ENCODE measurements at regions not wholly inside any gene's neighbourhood (a gene's known extent, or its start where the extent isn't known, plus 50 kb on each side); places are given as distances from the start of the nearest gene placed in this dataset.

DNA sequence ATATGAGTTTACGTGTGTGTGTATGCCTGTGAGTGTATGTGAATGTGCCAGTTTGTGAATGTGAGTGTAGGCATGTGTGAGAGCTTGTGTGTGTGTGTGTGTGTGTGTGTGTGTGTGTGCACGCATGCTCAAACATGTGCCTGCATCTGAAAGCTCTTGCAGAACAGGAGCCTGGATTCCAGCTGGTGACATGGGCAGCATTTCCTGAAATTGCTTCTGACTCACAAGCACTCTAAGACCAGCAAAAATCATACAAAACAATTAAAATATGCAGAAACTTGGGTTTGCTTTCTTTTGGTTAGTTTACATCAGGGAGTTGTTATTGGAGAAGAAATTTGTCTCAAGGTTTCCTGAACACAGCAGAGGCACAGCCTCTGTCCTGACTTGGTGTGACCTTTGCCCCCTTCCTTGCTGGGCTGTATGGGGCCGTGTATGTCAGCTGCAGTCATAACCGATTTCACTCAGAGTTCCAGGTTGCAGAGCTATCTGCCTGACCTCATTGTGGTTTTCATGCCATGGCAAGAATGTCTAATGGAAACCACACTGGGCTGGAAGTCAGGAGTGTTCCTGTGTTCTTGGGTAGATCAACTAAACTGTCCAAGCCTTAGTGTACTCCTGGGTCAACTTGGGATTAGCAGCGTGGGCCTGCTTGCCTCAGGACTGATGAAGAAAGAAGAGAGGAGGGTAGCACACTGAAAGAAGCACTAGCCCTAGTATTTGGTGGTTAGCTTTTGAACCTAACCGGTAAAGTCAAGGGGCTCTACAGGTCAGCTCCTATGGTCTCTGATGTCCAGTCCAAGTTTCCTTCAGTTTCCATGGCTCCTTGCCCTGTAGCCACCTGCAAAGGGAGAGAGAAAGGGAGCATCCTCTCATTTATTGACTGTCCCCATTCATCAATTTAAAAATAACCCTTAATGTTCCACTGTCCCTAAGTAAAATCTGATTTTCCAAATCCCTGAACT lies 143.7 kb downstream of the SNX19 start:
- TF ChIP-seq EP300 (IDR thresholded peaks at IDR 0.05) (no peak), POLR2A (IDR thresholded peaks at IDR 0.05) (no peak)
- TF ChIP-seq, protein P1, sequence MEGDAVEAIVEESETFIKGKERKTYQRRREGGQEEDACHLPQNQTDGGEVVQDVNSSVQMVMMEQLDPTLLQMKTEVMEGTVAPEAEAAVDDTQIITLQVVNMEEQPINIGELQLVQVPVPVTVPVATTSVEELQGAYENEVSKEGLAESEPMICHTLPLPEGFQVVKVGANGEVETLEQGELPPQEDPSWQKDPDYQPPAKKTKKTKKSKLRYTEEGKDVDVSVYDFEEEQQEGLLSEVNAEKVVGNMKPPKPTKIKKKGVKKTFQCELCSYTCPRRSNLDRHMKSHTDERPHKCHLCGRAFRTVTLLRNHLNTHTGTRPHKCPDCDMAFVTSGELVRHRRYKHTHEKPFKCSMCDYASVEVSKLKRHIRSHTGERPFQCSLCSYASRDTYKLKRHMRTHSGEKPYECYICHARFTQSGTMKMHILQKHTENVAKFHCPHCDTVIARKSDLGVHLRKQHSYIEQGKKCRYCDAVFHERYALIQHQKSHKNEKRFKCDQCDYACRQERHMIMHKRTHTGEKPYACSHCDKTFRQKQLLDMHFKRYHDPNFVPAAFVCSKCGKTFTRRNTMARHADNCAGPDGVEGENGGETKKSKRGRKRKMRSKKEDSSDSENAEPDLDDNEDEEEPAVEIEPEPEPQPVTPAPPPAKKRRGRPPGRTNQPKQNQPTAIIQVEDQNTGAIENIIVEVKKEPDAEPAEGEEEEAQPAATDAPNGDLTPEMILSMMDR (IDR thresholded peaks at IDR 0.05), result no peak
